A673 (cell line): ENCODE measurements at regions not wholly inside any gene's neighbourhood (a gene's known extent, or its start where the extent isn't known, plus 50 kb on each side); places are given as distances from the start of the nearest gene placed in this dataset.

Experiments
- EZH2 ChIP-seq: fragments of 200-600 bp; sonication (generic); IDR thresholded peaks from 2 replicates; pipeline ENCODE4 v1.6.1; 2017; ENCODE audit warnings: borderline replicate concordance, low read depth, mild to moderate bottlenecking, mixed read lengths, antibody characterized with exemption, low read length; ENCODE audit not compliant: poor library complexity, severe bottlenecking
- TF ChIP-seq, protein P1 (sequence below): fragments of 300-800, 200-600 bp; sonication (generic); conservative IDR thresholded peaks from 2 replicates; pipeline ENCODE4 v1.5.1; 2017; ENCODE audit warnings: low read depth, mild to moderate bottlenecking, antibody characterized with exemption, low read length, moderate library complexity, mixed read lengths

GRCh38 chr6:159555082-159555875, 137.8 kb downstream of the SOD2 start:
- no peak for TF ChIP-seq EZH2
- TF ChIP-seq, protein P1, sequence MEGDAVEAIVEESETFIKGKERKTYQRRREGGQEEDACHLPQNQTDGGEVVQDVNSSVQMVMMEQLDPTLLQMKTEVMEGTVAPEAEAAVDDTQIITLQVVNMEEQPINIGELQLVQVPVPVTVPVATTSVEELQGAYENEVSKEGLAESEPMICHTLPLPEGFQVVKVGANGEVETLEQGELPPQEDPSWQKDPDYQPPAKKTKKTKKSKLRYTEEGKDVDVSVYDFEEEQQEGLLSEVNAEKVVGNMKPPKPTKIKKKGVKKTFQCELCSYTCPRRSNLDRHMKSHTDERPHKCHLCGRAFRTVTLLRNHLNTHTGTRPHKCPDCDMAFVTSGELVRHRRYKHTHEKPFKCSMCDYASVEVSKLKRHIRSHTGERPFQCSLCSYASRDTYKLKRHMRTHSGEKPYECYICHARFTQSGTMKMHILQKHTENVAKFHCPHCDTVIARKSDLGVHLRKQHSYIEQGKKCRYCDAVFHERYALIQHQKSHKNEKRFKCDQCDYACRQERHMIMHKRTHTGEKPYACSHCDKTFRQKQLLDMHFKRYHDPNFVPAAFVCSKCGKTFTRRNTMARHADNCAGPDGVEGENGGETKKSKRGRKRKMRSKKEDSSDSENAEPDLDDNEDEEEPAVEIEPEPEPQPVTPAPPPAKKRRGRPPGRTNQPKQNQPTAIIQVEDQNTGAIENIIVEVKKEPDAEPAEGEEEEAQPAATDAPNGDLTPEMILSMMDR: no peak
